HG02981 (cell line): ENCODE measurements at regions not wholly inside any gene's neighbourhood (a gene's known extent, or its start where the extent isn't known, plus 50 kb on each side); places are given as distances from the start of the nearest gene placed in this dataset.

ENCODE experiments used
- ATAC-seq: cut with Tn5 transposase; IDR thresholded peaks from one replicate; pipeline ENCODE4 v1.9.1; 2021; ENCODE audit warnings: mild to moderate bottlenecking, moderate library complexity; ENCODE audit not compliant: unreplicated experiment

DNA sequence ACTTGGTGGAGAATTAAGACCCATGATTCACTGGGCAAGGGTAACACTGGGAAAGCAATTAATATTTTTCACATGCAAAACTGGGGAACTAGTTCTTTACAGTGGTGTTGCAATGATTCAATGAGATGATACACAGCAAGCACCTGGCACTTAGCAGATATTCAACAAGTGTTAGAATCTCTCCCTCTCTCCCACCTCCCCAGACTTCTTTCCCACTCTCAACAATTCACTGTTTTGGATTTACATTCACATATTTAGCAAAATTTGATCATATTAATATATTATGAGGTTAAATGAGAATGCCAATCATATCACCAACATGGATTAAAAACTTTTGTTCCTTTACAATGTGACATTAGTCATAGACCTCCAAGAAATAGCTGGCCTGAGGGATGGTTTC, 223.1 kb upstream of the GRIP1 start:
- no peak for ATAC-seq

DNA sequence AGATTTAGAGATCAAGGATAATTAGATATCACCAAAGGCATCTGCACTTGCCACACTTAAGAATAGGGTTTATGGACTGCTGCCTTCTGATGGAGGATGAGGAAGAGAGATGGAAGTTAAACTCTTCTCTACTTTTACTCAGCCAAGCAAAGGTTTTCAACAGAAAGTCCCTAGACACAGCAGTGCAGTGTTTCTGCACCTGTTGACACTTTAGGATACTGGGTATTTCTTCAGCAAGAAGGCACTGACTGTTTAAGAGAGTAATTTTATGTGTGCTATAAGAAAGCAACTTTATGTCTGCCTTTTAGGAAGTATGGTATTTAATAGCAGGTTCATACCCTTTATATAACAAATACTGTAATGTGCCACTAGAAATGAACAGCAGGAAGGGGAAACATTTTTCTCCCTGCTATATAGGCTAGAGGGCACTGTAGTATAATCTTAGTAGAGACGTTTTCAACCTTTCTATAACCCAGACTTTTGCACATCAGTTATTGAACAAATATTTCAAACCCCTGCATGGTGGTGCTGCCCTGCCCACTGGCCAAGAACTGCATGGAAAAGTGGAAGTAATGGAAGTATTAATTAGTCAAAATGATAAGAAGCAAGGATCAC, 225.0 kb upstream of the GRIP1 start:
- no peak for ATAC-seq

DNA sequence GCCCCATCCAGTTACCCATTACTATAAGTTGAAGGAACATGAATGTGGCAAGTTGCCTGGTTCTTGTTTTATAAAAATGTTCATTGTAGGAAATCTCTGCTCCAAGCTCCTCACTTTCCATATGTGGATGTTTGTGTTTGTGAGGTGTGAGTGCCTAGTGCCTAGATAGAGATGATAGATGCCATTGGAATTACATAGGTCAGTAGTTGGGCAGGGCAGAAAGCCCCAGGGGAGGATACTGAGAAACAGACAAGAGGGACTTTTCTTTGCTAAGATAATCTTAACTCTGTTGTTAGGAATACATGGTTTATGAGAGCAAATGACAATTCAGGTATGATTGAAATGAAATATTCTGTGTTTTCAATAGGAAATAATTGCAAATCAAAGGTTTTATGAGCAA, 226.3 kb upstream of the GRIP1 start:
- ATAC-seq: no peak

DNA sequence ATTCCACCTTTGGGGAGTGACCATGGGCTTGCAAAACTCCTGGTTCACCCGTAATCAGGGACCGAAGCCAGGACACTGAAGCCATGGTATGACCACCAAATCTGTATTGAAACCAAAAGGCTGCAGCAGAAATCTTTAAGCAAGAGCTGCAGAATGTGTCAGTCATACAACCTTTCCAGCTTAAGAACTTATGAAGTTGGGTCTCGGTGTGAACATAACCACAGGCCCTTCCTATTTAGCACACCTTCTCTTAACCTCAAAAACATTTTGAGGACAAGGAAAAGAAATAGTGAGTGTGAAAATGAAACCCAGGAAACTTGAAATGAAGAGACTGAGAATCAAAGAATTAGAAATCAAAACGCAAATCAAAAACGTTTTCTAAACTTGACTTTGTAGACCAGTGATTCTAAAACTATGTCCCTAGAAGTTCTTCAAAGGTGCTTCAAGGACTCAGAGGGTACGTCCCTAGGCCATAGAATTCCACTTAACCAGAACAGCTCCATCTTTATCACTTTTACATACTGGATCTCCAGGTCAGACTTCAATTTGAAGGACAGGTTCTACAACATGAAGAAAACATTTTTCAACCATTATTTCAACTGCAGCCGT, 231.6 kb upstream of the GRIP1 start:
- ATAC-seq: no peak

DNA sequence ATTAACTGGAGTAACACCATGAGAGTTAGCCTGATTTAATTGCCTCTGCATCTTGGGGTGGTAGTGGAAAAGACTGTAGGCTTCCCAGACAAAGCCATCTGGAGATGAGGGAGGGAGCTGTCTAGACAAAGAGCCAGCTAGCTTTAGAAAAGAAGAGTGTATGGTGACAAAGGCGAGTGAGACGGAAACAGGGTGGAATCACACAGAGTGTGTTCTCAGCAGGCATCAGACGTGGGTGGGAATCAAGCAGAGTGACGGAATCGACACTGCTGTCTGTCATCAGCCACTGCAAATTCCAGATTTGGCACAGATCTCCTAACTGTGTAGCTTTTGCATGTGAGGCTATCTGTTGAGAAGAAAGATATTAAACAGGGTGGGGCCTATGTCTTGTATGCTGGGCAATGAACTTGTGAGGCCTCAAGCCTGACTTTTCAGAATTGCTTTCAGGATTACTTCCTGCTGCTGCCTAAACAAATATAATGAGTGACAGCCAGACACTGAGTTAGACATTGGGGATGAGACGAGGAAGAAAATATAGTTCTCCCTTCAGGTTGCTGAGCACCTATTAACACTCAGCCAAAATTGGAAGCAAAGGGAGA, 236.5 kb upstream of the GRIP1 start:
- ATAC-seq: no peak

DNA sequence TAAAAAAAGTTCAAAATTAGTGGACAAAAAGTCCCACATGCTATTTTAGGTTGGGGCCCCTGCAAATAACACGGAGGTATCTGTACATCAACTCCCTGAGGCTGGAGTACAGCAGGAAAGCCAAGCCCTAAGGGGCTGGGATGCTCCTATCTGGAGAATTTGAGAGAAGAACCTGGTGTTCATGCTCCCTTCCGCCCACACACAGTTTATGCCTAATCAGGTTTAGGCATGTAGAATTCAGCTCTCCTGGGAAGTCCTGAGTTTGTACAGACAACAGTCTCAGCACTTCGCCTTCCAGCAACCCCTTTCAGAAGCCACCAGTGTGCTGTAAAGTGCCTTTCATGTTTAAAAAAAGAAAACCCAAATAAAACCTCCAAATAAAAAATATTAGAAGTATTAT, 237.3 kb upstream of the GRIP1 start:
- ATAC-seq: no peak

DNA sequence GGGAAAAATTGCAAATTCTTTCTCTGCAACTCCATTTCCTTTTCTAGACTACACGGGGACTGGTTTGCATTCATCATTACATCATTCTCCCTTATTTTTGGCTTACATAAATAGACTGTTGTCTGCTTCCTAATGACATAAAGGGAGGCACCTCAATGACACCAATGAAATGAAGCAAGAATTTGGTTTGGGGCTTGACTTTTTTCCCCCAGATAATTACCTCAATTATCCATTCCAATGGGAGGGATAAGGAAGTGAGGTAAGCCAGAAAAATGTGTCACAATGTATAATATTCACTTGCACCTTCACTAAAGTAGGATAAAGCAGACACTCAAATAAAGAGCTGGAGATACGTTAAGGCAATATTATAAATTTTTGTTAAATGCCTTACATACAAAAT, 240.6 kb upstream of the GRIP1 start:
- ATAC-seq: no peak

DNA sequence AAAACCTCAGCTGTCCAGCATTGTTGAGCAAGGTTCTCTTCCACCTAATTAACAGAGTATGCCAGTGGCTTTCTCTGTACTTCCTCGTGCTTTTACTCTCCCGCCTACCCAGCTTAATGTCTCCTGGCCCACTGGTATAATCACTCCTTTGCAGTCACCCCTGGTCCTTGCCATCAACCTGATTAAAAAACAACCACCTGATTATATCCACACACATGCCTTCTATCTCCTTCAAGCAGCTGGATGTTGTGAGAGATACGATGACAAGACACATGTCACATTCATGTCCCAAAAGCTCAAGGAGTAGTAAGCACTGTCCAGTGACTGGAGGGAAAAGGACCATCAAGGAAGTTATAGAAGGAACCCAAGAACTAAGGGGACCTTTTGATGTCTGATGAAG, 241.3 kb upstream of the GRIP1 start:
- no peak for ATAC-seq

DNA sequence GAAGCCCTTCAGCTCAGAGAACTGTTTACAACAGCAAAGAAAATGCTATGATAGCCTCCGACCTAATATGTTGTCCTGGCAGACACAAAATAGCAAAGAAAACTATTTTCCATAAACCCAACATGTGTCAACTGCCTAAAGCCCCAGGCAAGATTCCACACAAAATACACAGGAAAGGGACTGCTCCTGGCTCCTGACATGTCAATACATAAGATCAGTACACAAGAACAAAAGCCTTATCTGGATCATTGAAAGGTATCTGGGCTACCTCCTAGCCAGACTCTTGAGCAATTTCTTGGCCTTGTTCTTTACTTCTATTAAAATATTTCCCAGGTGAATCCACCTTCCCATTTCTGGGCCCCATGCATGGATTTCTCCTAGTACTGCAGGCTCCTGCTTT, 242.3 kb upstream of the GRIP1 start:
- ATAC-seq: no peak

DNA sequence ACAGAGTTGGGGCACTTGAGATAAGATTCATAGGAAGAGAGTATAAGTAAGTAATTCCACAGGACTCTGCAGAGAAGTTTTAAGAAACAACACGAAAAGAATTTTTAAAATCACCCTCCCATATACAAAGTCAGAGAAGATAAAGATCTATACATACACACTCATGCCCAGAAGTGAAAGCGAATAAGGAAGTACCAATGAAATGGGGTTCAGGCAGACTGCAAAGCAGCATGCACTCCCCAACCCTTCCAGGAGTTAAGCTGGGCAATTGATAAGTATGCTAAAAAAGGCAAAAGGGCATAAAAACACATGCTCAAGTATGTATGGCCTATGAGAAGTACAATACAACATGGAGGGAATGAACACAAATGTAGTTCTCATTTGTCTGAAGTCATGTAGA, 246.2 kb upstream of the GRIP1 start:
- ATAC-seq: no peak

DNA sequence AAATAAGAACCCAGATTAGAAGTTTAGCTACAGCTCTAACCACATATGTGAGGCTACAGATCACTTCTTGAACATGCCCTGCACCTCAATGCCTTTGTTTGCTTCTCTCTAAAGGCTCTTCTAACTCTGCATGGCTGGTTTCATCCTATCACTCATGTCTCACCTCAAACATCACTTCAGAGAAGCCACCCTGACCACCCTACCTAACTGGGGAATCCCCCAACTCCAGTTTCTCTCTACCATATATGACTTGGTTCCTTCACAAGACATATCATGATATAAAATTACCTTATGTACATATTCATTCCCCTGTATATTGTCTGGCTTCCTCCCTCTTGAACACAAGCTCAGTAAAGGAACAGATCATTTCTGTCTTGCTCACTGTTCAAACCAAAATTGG, 250.2 kb upstream of the GRIP1 start:
- no peak for ATAC-seq

DNA sequence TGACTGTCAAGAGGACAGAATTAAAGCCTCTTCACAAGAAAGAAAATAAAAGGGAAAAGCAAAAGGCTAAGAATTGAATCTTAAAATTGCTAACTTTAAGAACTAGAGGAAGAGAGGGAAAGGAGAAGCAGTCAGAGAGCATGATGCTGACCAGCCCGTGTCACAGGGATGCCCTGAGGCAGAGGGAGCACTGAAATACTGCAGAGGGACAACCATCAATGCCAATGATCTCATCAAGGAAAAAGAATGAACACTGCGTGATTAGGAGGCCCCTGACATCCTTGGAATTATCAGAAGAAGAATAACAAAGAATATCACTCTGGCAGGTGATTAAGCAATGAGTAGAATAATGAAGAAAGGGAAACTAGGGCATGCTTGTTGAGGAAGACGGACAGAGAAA, 252.2 kb upstream of the GRIP1 start:
- ATAC-seq: no peak

DNA sequence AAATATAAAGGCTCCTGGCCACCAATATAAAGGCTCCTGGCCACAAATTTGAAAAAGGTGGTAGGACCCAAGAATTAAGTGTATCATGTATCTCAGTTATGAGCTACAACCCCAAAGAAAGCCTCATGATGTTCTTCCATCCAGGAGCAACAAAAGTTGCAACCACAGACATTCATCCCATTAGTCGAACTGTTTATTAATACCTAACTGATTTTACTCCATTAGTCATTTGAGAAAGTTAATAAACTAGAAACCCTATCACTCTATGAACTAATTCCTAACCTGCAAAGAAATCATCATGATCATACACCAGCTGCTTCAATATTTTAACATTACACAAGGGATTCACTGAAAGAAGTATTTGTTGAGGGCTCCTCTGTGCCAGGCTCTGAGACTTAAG, 253.2 kb upstream of the GRIP1 start:
- no peak for ATAC-seq

DNA sequence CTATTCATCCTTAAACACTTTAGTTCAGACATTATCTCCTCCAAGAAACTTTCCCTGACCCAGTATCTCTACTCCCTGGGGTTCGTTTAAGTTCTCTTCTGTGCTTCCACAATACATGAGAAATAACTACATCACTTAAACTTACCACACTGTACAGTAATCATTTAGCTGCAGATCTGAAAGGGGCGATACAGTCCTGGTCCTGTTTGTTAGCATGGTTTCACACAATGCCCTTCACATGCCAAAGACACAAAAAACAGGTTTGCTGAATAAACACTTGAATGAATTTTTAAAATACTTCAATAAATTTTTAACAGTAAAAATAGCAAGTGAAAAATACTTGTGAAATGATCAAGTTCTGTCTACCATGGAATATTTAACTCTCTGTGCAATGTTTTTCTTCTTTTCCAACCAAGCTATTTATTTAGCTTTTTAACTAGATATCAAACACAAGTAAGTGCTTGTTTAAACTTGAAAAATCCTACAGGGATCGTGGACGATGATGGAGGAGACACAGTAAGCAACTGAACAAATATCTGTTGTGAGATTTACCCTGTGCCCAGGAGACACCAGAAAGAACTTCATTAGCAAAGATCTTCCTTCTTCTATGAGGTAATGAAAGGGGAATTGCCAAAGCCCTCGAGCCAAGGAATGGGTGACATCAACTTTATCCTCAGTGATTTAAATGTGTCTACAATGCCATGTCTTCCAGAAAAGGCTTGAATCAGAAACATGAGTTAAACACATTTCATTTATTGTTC, 255.6 kb upstream of the GRIP1 start:
- ATAC-seq: no peak

DNA sequence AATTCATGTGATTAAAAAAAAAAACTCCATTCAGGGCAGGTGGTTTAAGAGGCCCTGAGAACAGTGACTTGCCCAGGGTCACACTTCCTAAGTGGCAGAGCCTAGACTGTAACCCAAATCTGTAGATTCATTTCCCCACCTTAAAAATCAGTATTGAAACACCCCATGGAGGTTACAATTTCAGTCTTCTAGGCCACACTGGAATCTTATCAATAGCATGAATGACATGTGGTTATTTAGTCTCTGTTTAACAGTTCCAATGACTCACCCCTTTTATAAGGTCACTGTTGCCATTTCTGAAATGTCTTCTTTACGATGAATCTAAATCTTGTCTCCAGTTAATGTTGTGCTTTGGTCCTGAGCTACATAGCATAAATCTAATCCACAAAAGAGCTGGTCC, 262.3 kb upstream of the GRIP1 start:
- ATAC-seq: no peak

DNA sequence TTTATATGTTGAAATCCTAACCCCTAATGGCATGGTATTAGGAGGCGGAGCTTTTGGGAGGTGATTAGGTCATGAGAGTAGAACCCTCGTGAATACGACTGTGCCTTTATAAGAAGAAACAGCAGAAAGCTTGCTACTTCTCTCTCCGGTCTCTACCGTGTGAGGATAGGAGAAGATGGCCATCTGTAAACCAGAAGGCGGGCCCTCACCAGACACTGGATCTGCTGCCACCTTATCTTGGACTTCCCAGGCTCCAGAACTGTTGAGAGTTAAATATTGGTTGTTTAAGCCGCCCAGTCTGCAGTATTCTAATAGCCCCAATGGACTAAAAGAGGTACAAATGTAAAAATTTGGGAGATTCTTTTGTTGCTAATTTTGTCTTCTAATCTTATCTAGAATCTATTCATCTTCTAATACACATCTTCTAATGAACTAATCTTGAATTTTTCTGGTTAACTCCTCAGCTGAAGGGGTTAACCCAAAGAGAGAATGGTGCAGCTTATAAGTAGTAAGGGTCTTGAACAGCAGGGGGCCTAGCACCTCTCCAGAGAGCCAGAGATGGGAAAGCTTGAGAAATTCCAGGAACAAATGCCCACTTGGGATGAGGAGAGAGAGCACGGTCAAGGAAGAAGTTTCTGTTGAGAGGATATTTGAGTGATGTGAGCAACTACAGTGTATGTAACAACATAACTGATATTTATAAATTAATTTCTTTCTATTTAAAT, 264.0 kb upstream of the GRIP1 start:
- ATAC-seq: no peak

DNA sequence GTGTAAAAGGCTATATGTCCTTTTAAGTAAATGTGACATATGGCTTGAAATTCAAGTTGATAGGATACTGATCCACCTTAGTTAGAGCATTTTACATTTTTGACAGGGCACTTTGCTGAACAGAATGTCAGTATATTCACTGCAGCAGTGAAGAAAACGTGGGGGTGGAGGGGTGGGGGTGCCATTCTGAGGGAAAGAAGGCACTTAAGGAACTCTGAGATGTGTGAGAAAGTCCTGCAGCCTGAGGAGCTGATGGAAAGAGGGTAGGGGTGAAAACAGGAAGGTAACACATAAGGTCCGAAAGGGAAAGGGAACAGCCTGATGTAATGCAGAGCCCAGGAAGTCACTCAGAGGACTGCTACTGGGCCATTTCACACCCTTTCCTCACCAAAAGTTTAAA, 265.5 kb upstream of the GRIP1 start:
- no peak for ATAC-seq

DNA sequence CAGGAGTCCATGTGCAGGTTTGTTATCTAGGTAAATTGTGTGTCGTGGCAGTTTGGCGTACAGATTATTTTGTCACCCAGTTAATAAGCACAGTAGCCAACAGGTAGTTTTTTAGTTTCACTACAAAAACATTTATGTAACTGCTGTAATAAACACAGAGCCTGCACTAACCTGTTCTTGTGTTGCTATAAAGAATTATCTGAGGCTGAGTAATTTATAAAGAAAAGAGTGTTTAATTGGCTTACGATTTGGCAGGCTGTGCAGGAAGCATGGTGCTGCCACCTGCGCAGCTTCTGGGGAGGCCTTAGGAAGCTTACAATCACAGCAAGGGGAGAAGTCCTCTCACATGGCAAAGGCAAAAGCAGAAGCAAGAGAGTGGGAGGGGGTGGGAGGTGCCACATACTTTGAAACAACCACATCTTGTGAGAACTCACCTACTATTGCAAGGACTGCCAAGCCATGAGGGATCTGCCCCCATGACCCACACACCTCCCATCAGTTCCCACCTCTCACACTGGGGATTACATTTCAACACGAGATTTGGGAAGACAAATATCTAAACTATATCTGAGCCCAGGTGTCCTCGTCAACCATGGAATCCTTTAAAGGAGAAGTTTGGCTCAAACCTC, 266.4 kb upstream of the GRIP1 start:
- no peak for ATAC-seq

DNA sequence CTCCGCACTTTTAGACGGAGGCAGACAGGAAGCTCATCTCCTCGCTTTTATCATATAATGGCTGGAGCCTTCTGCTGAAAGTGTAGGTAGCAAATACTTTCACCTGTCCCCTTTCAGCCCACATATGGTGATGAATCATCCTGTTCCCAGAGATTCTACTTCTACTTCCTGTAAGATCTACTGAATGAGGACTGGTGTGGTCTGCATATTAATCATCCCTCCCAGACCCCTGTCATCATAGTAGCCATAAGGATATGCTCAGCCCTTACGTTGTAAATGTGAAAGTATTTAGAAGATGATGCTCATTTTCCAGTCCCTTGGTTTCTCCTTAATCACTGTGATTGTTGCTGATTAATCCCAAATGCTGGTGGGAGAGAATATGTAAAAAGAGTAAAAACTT, 268.2 kb upstream of the GRIP1 start:
- ATAC-seq: no peak

DNA sequence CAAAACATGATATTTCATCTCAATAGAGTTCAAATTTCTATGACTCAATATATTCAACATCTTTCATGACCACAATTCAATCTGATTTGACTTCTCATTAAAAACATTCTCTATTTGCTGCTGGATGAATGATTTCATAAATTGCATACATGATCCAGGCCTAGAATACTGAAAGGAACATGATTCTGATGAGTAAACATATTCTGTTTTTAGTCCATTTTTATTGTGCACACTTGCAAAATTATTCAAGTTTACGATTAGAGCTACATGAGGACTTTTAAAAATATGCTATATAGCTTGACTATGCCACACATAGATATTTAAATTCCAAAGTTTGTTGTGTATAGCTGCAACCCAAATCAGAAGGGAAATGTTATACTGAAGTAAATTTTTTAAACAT, 273.8 kb upstream of the GRIP1 start:
- ATAC-seq: no peak

DNA sequence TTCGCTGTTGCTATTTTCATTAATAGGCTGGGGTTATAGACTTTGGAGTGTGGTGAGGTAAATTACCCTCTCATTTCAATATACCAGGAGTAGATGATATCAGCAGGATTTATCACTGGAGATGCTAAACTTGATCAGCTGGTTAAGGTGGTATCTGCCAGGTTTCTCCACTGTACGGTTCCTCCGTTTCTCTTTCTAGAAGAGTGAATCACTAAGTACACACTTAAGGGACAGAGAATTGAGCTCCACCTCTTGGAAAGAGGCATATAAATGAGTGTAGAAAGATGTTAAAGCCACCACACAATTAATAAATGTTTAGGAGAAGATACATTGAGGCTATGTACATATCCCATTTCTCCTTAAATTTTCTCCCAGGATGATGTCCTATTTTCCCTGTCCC, 277.4 kb upstream of the GRIP1 start:
- ATAC-seq: no peak
